ENCODE measurements at regions not wholly inside any gene's neighbourhood (a gene's known extent, or its start where the extent isn't known, plus 50 kb on each side); places are given as distances from the start of the nearest gene placed in this dataset.

GRCh38 chr20:55251170-55251569 is 754.1 kb downstream of the CBLN4 start:
- TF ChIP-seq, protein P1, sequence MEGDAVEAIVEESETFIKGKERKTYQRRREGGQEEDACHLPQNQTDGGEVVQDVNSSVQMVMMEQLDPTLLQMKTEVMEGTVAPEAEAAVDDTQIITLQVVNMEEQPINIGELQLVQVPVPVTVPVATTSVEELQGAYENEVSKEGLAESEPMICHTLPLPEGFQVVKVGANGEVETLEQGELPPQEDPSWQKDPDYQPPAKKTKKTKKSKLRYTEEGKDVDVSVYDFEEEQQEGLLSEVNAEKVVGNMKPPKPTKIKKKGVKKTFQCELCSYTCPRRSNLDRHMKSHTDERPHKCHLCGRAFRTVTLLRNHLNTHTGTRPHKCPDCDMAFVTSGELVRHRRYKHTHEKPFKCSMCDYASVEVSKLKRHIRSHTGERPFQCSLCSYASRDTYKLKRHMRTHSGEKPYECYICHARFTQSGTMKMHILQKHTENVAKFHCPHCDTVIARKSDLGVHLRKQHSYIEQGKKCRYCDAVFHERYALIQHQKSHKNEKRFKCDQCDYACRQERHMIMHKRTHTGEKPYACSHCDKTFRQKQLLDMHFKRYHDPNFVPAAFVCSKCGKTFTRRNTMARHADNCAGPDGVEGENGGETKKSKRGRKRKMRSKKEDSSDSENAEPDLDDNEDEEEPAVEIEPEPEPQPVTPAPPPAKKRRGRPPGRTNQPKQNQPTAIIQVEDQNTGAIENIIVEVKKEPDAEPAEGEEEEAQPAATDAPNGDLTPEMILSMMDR (IDR thresholded peaks at IDR 0.05; ENCODE audit: low read length, missing control alignments) = no peak
- H3K4me3 ChIP-seq (replicated peaks; ENCODE audit: low read depth, low read length) = no peak overlapping the region
- DNase-seq (ENCODE audit: low read depth) = no peak

DNA sequence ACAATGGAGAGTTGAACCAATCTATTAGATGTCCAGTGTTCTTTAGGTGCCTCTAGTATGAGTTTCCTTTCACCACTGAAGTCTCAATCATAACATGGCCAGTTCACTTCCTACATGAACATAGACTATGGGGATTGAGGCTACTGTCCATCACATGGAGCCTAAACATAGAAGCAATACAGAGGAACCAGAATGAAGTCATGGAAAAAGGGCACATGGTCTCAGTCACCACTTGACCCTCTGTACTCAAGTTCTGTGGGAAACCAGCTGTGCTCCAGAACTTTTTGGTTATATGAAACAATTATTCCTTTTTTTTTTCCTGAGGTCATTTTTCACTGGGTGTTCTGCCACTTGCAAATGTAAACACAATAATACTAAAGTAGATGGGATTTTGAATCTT is 762.5 kb downstream of the CBLN4 start:
- H3K4me3 ChIP-seq (replicated peaks; ENCODE audit: low read depth, low read length) = no peak overlapping the region
- TF ChIP-seq, protein P1 (IDR thresholded peaks at IDR 0.05; ENCODE audit: low read length, missing control alignments) = no peak
- no peak for DNase-seq (ENCODE audit: low read depth)

GRCh38 chr20:55239269-55239668 is 763.9 kb downstream of the DOK5 start:
- H3K4me3 ChIP-seq (replicated peaks; ENCODE audit: low read depth, low read length) = no peak overlapping the region
- TF ChIP-seq, protein P1 (IDR thresholded peaks at IDR 0.05; ENCODE audit: low read length, missing control alignments) = no peak
- no peak for DNase-seq (ENCODE audit: low read depth)

DNA sequence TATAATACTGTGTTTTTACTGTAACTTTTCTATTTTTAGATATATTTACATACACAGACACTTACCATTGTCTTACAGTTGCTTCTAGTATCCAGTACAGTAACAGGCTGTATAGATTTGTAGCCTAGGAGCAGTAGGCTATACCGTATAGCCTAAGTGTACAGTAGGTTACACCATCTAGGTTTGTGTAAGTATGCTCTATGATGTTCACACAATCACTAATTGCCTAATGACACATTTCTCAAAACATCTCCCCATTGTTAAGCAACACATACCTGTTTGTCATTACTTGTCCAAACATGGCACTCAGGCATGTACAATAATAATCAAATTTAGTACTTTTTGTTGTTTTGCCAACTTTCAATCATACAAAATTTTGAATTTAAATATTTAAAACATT is 757.3 kb downstream of the DOK5 start:
- no peak overlapping the region for H3K4me3 ChIP-seq (replicated peaks; ENCODE audit: low read depth, low read length)
- TF ChIP-seq, protein P1 (IDR thresholded peaks at IDR 0.05; ENCODE audit: low read length, missing control alignments) = no peak
- no peak for DNase-seq (ENCODE audit: low read depth)

DNA sequence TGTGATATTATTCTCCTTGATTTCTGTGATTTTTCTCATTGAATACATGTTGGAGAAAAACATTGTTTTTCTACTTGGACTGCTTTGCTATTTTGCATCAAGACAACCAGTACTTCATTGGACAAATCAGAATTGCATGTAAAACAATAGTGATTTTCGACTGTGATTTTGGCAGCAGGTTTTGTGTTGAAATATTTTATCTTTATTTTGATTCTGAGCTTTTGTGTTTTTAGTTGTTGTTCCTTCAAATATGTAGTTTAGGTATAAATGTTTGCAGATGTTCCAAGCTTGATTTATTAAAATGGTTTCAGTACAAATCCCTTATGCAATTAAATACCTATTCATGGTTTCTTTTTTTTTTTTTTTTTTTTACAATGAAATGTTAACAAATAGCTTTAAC is 754.1 kb downstream of the DOK5 start:
- no peak overlapping the region for H3K4me3 ChIP-seq (replicated peaks; ENCODE audit: low read depth, low read length)
- DNase-seq (ENCODE audit: low read depth) = no peak
- TF ChIP-seq, protein P1 (IDR thresholded peaks at IDR 0.05; ENCODE audit: low read length, missing control alignments) = no peak

DNA sequence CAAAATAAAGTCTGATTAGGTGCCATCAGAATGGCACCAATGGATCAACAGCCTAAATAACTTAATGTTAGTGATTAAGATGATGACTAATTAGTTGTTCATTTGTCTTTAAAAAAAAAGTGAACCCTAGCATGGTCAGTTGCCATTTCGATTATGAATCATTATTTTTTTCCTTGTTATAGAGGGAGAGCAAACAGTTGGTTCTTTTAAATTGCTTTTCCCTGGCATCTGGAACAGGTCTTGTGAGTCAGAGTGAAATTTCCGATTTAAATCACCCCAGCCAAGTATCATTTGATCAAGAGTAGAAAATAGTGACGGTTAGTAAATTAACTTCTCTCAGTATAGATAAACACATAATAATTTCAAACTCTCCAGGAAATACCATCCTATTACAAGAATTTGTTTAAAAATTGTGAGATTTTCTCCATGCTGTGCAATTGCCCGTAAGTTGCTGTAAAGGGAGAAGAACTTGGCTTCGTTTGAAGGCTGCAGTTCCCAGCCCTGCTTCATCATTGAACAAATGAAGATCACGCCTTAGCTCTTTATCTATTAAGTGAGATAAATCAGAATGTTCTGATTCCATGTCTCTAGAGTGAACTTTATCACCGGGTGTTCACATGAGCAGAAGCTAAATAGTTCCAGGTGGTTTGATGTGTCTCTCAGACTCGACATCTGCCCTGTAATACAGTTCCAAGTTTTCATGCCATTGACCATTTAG is 741.3 kb downstream of the DOK5 start:
- H3K4me3 ChIP-seq (replicated peaks; ENCODE audit: low read depth, low read length) = no peak overlapping the region
- TF ChIP-seq, protein P1 (IDR thresholded peaks at IDR 0.05; ENCODE audit: low read length, missing control alignments) = no peak
- DNase-seq (ENCODE audit: low read depth) = no peak

- TF ChIP-seq, protein P1 (IDR thresholded peaks at IDR 0.05; ENCODE audit: low read length, missing control alignments) = no peak
- H3K4me3 ChIP-seq (replicated peaks; ENCODE audit: low read depth, low read length) = no peak overlapping the region
- no peak for DNase-seq (ENCODE audit: low read depth)
Measured at GRCh38 chr20:55213653-55214052, 738.3 kb downstream of the DOK5 start.
